GM23338 (cell line): ENCODE measurements at regions not wholly inside any gene's neighbourhood (a gene's known extent, or its start where the extent isn't known, plus 50 kb on each side); places are given as distances from the start of the nearest gene placed in this dataset.
"Not testable (repeated sequence)": the region's sequence is repeated elsewhere in the genome, so short reads cannot be mapped to it uniquely, and the experiment has no call there.

ENCODE experiments used
- ATAC-seq: fragments of 200-7000 bp; cut with Tn5 transposase; 3 replicates; pipeline ENCODE4 v1.9.1; 2020
- DNase-seq: peaks from one replicate; pipeline ENCODE4 v3.0.0-alpha.2; 2015; ENCODE audit warnings: low spot score
- H2AFZ ChIP-seq: fragments of 200-600 bp; sonication (generic); 2 replicates; pipeline ENCODE4 v1.8.0; 2016; ENCODE audit warnings: antibody characterized with exemption, mild to moderate bottlenecking, moderate library complexity
- H3F3A ChIP-seq: fragments of 200-600 bp; sonication (generic); replicated peaks from 2 replicates; pipeline ENCODE4 v1.8.0; 2017; ENCODE audit warnings: antibody characterized with exemption, mixed run types, low read depth
- H3K27ac ChIP-seq: fragments of 200-600 bp; sonication (generic); 2 replicates; pipeline ENCODE4 v1.6.1; 2016; ENCODE audit warnings: low read depth
- H3K27me3 ChIP-seq: fragments of 200-600 bp; sonication (generic); 2 replicates; pipeline ENCODE4 v1.8.0; 2016; ENCODE audit warnings: mild to moderate bottlenecking, mixed run types, moderate library complexity; ENCODE audit not compliant: insufficient read depth
- H3K36me3 ChIP-seq: fragments of 200-600 bp; sonication (generic); 2 replicates; pipeline ENCODE4 v1.8.0; 2016; ENCODE audit warnings: mild to moderate bottlenecking; ENCODE audit not compliant: insufficient read depth
- H3K4me1 ChIP-seq: fragments of 200-600 bp; sonication (generic); 2 replicates; pipeline ENCODE4 v1.8.0; 2016; ENCODE audit warnings: mild to moderate bottlenecking, moderate library complexity; ENCODE audit not compliant: insufficient read depth
- H3K4me2 ChIP-seq: fragments of 200-600 bp; sonication (generic); 2 replicates; pipeline ENCODE4 v1.7.1; 2017; ENCODE audit warnings: mixed run types
- H3K4me3 ChIP-seq: fragments of 200-600 bp; sonication (generic); 2 replicates; pipeline ENCODE4 v1.6.1; 2016; ENCODE audit warnings: mixed run types
- H3K79me2 ChIP-seq: fragments of 200-600 bp; sonication (generic); replicated peaks from 2 replicates; pipeline ENCODE4 v1.8.0; 2017; ENCODE audit warnings: mild to moderate bottlenecking; ENCODE audit not compliant: insufficient read depth
- H3K9me2 ChIP-seq: fragments of 200-600 bp; sonication (generic); 2 replicates; pipeline ENCODE4 v1.8.0; 2017; ENCODE audit not compliant: insufficient read depth
- H4K20me1 ChIP-seq: fragments of 200-600 bp; sonication (generic); replicated peaks from 2 replicates; pipeline ENCODE4 v1.8.0; 2017; ENCODE audit warnings: mild to moderate bottlenecking; ENCODE audit not compliant: insufficient read depth
- H3K27ac Mint-ChIP-seq: 2 replicates; pipeline ENCODE4 v1.8.0; 2020; ENCODE audit warnings: inconsistent platforms, mild to moderate bottlenecking, moderate library complexity, mixed read lengths
- H3K27me3 Mint-ChIP-seq: 3 replicates; pipeline ENCODE4 v1.8.0; 2022; ENCODE audit warnings: low read depth, mild to moderate bottlenecking, moderate library complexity, mixed read lengths, inconsistent platforms; ENCODE audit not compliant: insufficient read depth, poor library complexity
- H3K36me3 Mint-ChIP-seq: 3 replicates; pipeline ENCODE4 v1.8.0; 2021; ENCODE audit warnings: low read depth, mild to moderate bottlenecking, inconsistent platforms, moderate library complexity, mixed read lengths
- H3K4me1 Mint-ChIP-seq: 3 replicates; pipeline ENCODE4 v1.8.0; 2020; ENCODE audit warnings: mild to moderate bottlenecking, inconsistent platforms, mixed read lengths
- H3K4me3 Mint-ChIP-seq: 3 replicates; pipeline ENCODE4 v1.8.0; 2021; ENCODE audit warnings: moderate library complexity, mild to moderate bottlenecking, inconsistent platforms, mixed read lengths
- H3K9me3 Mint-ChIP-seq: 3 replicates; pipeline ENCODE4 v1.8.0; 2020; ENCODE audit warnings: moderate library complexity, mild to moderate bottlenecking, inconsistent platforms, mixed read lengths
- CREB1 ChIP-seq: fragments of 250-450 bp; sonication (Bioruptor Pico); IDR thresholded peaks from 2 replicates; pipeline ENCODE4 v1.5.0; 2020; ENCODE audit warnings: low read depth, mild to moderate bottlenecking, moderate library complexity
- CTCF ChIP-seq, 2 experiments: fragments of 200-600 bp in 1 of 2; sonication (generic) in 1 of 2; conservative IDR thresholded peaks; 2 replicates each; pipeline versions ENCODE4 v1.5.1 to v1.6.1; 2016 to 2017; ENCODE audit warnings: antibody characterized with exemption in 2 of 2, low read depth in 2 of 2, mild to moderate bottlenecking in 2 of 2, moderate library complexity in 1 of 2
- ETS1 ChIP-seq: IDR thresholded peaks from 2 replicates; pipeline ENCODE4 v1.6.1; 2016; ENCODE audit warnings: antibody characterized with exemption
- EZH2 ChIP-seq: fragments of 200-600 bp; sonication (generic); IDR thresholded peaks from one replicate; pipeline ENCODE4 v1.8.0; 2017; ENCODE audit warnings: antibody characterized with exemption, mild to moderate bottlenecking, low read depth; ENCODE audit not compliant: unreplicated experiment
- EZH2phosphoT487 ChIP-seq: fragments of 200-600 bp; sonication (generic); IDR thresholded peaks from one replicate; pipeline ENCODE4 v1.8.1; 2018; ENCODE audit warnings: antibody characterized with exemption; ENCODE audit not compliant: unreplicated experiment
- JUNB ChIP-seq: IDR thresholded peaks from one replicate; pipeline ENCODE4 v1.6.1; 2016; ENCODE audit warnings: antibody characterized with exemption; ENCODE audit not compliant: unreplicated experiment
- NANOG ChIP-seq: IDR thresholded peaks from 2 replicates; pipeline ENCODE4 v1.6.1; 2016; ENCODE audit warnings: antibody characterized with exemption, borderline replicate concordance
- POLR2AphosphoS5 ChIP-seq: IDR thresholded peaks from 2 replicates; pipeline ENCODE4 v1.6.1; 2016; ENCODE audit warnings: antibody characterized with exemption, low read depth
- STAT1 ChIP-seq: IDR thresholded peaks from one replicate; pipeline ENCODE4 v1.6.1; 2016; ENCODE audit warnings: antibody characterized with exemption; ENCODE audit not compliant: unreplicated experiment
- ZNF114 ChIP-seq: fragments of 250-450 bp; sonication (Bioruptor Pico); IDR thresholded peaks from 2 replicates; pipeline ENCODE4 v1.5.0; 2020; ENCODE audit warnings: mild to moderate bottlenecking, moderate library complexity
- ZNF331 ChIP-seq: fragments of 250-450 bp; sonication (Bioruptor Pico); IDR thresholded peaks from 2 replicates; pipeline ENCODE4 v1.5.0; 2020; ENCODE audit warnings: low read depth, mild to moderate bottlenecking, moderate library complexity
- ZNF462 ChIP-seq: fragments of 250-450 bp; sonication (Bioruptor Pico); IDR thresholded peaks from 2 replicates; pipeline ENCODE4 v1.5.0; 2020; ENCODE audit warnings: mild to moderate bottlenecking, moderate library complexity

GRCh38 chr6:103092414-103092813 lies 1698.9 kb downstream of the GRIK2 start:
- not testable (repeated sequence) for H3K27me3 ChIP-seq, H3K27ac ChIP-seq, H3K4me3 ChIP-seq, H2AFZ ChIP-seq, H3K4me3 Mint-ChIP-seq, H3K9me2 ChIP-seq, H3K4me1 Mint-ChIP-seq, ATAC-seq, H3K4me1 ChIP-seq, H3K27ac Mint-ChIP-seq, H4K20me1 ChIP-seq, H3K4me2 ChIP-seq, H3F3A ChIP-seq, H3K36me3 Mint-ChIP-seq, H3K9me3 Mint-ChIP-seq, H3K36me3 ChIP-seq, H3K27me3 Mint-ChIP-seq, H3K79me2 ChIP-seq
- peak; percentile 2 for DNase-seq

GRCh38 chr6:103085801-103086200 lies 1692.3 kb downstream of the GRIK2 start:
- Histone ChIP-seq H4K20me1 (no peaks in the 10 kb centered on the region), H3K36me3 (no peaks in the 10 kb centered on the region), H3K9me2 (no peaks in the 10 kb centered on the region), H3F3A (no peaks in the 10 kb centered on the region), H3K4me3 (no peak overlapping the region), H3K4me2 (no peak overlapping the region), H3K27ac (no peak overlapping the region), H2AFZ (no peak overlapping the region), H3K27me3 (no peaks in the 10 kb centered on the region), H3K79me2 (no peaks in the 10 kb centered on the region), H3K4me1 (no peaks in the 10 kb centered on the region)
- Mint-ChIP-seq H3K36me3 (no peaks in the 10 kb centered on the region), H3K4me3 (no peak overlapping the region), H3K27me3 (peaks cover 2% of the 10 kb centered on the region), H3K27ac (no peak overlapping the region), H3K9me3 (no peaks in the 10 kb centered on the region), H3K4me1 (no peaks in the 10 kb centered on the region)
- ATAC-seq (no peak), DNase-seq (no peak)
- TF ChIP-seq ZNF114 (CRISPR knock-in tag) (no peak), EZH2 (no peak), JUNB (no peak), ZNF462 (no peak), STAT1 (no peak), CREB1 (CRISPR knock-in tag) (no peak), NANOG (no peak), POLR2AphosphoS5 (no peak), EZH2phosphoT487 (no peak), ZNF331 (CRISPR knock-in tag) (no peak), ETS1 (no peak), CTCF (conservative IDR thresholded peaks at IDR 0.05; ENCODE audit: low read depth in 2 of 2) (no peak)
